Ramos (cell line): ENCODE measurements at regions not wholly inside any gene's neighbourhood (a gene's known extent, or its start where the extent isn't known, plus 50 kb on each side); places are given as distances from the start of the nearest gene placed in this dataset.

ENCODE experiments used
- in situ Hi-C: fragments of 300-500 bp; cut with MboI; formaldehyde crosslinking; loops from one replicate; pipeline ENCODE4 v1.14.3; 2022; ENCODE audit warnings: low sequenced_read_pairs; ENCODE audit not compliant: unreplicated experiment

- in situ Hi-C loops: no loop called here
Measured at GRCh38 chr3:10695595-10696285, 120.3 kb upstream of the SLC6A11 start.

DNA sequence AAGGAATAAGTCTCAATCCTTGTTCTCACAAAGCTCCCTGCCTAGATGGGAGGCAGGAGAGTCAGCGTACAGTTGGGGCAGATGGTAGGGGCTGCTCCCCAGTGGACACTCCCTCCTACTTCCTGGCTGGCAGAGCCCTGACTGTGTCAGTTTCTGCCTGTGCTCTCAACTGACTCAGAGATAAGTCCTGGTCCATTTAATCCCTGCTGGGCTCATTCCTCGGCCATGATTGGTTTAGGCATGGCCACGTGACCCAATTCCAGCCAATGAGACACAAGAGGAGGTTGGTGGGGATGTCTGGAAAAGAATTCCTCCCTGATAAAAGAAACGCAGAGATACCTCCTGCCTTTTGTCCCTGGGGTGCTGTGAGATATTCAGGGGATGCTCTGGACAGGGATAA lies 118.1 kb upstream of the SLC6A11 start:
- in situ Hi-C loops: no loop called here

- in situ Hi-C loops: no loop called here
Measured at GRCh38 chr3:10700821-10701220, 115.2 kb upstream of the SLC6A11 start.

DNA sequence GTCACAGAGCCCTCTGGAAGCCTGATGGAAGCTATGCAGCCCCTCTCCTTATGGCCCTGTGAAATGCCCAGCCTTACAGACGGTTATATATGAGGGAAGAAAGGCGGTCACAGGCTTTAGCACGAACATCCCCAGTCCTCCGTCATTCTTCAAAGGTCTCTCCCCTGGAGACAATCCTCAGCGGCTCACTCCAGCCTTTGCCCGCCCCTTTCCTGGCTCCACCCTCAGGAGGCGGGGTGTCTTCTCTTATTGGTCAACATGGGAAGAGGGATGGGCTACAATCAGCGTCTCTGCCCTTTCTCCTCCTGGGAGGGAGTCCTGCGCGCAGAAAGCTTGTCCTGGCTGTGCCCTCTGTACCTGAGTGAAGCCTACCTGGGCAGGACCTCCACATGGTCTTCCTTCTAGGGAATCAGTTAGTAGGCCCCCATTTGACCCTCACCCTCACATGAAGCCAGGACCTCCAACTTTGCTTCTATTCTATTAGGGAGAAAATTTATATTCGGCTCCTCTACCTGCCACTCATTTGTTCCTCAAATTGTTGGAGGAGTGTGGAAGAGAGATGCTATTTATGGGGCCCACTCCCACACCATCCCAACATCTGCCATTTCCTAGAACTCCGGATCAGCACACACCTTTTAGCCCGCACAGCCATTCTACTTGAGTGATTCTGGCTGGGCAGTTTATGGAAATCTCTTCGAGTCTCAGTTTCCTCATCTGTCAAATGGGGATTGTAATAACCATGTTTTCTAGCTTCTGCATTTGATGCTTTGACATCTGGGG lies 112.9 kb upstream of the SLC6A11 start:
- in situ Hi-C loops: no loop called here

DNA sequence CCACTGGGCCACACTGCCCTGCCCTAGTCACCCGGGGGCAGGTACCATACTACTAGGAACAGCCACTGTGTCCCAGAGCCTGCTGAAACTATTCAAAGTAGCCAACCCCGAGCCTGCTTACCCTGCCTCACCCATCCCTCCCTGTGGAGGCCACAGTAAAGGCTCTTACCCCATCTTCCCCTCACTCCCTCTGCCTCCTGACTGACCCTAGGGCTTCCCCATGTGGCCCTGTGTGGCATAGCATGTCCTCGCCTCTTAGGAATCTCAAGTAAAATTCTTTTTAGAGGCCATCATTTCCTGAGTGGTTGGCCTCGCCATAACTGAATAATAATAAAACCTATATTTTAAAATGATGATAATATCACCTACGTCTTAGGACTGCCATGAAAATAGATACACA lies 112.2 kb upstream of the SLC6A11 start:
- in situ Hi-C loops: no loop called here

GRCh38 chr3:10706156-10706739 lies 109.8 kb upstream of the SLC6A11 start:
- in situ Hi-C loops: no loop called here

DNA sequence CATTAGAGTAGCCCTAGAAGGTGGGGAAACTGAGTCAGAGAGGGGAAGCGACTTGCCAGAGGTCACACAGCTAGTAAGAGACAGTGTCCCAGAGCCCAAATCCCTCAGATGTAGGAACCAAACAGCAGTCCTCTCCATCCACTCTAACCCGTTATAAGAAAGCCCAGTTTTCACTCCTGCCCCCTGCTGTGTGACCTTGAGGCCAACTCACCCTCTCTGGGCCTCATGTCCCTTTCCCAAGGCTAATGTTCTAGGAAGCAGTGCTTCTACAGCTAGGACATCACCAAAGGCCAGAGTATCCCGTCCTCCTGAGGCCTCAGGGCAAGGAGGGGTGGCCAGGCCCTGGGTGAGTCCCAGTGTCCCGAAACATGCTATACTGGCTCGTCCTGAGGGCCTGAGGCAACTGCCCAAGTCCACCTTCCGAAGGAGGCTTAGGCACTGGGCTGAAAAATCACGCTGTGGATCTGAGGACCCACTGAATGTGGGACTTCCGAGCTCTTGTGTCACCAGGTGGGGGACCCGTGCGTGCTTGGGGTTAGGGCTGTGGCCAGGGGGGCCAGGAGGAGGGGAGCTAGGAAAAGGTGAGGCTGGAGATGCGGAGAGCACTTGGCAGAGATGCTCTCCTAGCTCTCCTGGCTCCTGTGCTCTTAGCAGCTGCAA lies 109.2 kb upstream of the SLC6A11 start:
- in situ Hi-C loops: no loop called here

DNA sequence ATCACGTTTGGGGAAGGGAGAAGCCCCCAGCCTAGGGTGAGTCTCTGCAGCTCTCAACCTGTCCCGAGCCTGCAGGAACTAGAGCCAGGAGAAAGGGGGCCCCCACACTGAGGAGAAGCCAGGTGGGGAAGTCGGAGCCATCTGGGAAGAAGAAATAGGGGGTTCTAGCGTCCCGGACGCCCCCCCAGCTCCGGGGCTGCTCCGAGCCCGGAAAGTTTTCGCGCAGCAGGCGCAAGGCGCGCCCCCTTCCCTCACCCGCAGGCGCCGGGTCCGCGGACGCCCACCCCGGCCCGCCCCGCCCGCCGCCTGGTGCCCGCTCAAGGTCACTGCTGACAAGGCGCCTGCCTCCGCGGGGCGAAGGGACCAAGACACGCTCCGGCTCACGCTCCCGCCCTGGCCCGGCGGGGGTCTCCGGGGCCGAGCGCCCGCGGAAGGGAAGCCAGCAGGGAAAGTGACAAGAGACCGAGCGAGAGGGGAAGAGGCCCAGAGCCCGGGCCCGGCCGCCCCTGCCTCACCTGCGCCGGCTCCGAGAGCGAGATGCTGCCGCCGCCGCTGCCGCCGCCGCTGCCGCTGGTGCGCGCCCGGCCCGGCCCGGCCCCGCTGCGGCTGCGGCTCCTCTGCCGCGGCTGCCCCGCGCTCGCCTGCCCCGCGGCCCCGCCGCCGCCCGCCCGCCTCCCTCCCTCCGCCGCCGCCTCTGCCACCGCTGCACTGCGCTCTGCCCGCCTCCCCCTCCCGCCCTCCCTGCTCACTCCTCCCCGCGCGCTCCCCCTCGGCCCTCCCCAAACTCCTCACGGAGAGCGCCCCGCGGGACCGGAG lies 108.4 kb upstream of the SLC6A11 start:
- in situ Hi-C loops: no loop called here

DNA sequence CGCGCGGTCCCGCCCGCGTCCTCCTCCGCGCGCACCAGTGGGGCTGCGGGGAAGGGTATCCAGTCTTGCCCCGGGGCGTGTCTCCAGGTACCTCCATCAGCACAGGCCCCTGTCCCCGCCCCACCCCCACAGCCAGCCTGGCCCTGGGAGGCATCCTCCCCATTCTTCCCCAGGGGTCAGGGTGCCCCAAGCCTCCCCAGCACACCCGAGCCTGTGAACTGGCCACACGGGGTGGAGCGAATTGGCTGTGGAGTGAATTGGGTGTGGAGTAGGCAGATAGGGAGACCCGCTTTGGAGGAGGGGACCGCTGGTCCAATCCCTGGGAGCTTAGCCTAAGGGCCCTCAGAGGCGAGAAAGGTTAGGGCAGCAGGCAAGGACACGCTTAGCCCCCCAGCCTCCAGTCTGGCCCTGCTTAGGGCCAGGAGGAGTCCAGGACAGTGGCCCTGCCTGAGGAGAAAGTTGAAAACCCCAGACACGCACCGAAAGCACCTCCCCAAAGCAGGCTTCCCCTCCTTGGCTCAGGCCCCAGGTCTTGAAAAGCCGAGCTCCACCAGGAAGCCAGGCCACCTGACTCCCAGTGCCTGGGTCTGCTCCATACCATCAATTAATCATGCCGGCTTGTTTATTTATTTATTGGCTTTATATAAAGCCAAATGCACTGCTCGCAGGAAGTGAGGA lies 107.7 kb upstream of the SLC6A11 start:
- in situ Hi-C loops: no loop called here

DNA sequence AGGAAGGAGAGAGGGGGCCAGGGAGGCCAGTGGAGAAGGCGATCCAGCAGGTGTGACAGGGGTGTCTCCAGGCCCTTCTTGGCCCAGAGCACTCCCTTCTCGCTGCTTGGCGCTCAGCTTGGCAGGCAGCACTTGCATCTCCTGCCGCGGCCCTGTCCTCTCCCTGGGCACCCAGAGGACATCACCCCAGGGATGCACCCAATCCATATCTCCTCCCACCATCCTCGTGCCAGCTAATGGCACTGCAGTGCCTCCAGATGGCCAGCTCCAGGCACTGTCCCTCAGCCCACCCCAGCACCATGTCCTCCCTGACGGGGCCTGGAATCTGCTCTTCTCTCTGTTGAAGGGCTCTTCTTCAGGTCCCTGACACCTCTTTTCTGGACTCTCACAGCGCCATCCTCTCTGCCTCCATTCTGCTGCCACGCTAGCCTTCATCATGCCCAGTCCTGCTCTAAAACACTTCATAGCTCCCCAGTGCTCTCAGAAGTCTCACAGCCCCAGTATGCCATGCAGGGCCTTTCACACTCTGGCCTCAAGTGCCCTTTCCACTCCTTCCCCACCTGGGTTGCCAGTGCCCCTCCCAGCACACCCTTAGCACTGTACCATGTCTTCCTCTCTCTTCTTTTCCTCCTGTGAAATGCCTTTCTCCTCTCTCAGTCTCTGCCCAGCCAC lies 106.8 kb upstream of the SLC6A11 start:
- in situ Hi-C loops: no loop called here

GRCh38 chr3:10712121-10712520 lies 103.9 kb upstream of the SLC6A11 start:
- in situ Hi-C loops: no loop called here

DNA sequence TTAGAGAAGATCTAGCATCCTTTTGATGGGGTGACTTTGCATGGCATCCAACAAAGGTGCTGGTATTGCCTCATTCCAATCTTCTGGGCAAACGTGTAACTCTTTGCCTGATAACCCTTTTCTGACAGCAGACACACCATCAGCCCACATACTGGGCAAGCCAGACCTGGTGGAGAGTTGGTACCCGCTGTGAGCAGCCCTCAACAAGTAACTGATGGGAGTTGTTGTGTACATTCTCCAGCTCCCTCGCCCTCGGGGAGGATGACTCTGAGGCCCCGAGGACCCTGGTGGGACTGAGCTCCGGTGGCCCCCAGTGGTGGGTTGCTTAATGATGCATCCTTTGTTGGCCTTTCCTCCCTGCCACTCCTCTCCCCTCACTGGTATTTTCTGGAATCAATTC lies 102.4 kb upstream of the SLC6A11 start:
- in situ Hi-C loops: no loop called here

DNA sequence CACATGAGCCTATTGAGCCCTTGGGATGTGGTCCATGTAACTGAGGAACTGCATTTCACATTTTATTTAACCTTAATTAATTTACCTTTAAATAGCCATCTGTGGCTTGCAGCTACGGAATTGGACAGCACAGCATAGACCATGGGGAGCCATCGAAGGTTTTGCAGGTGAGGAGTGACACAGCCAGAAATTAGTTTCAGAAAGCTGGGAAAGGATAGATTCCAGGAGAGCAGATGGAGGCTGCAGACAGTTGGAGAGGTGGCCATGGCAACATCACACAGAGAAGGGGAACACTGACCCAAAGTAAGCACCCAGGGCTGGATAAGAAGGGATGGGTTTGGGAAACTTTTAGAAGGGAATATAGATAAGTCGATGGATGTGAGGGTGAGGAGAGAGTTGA lies 100.1 kb upstream of the SLC6A11 start:
- in situ Hi-C loops: no loop called here

- in situ Hi-C loops: no loop called here
Measured at GRCh38 chr3:10716964-10717363, 99.1 kb upstream of the SLC6A11 start.

DNA sequence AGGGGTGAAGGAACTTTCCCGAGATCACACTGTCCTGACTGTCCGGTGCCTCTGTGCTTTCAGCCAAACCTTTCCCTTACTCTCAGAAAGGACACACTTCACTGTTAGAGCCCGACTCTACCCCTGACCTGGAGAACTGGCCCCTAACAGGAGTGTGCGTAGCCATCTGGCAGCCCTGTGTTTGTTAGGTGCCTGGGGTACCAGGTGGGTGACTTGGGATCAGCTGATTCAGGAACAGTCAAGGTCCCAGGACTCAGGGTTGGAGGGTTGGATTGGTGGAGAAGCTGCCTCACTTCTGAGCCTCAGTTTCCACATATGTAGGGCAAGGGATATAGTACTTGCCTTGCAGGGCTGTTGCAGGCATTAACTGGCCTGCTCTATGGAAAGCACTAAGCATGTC lies 98.3 kb upstream of the SLC6A11 start:
- in situ Hi-C loops: no loop called here

DNA sequence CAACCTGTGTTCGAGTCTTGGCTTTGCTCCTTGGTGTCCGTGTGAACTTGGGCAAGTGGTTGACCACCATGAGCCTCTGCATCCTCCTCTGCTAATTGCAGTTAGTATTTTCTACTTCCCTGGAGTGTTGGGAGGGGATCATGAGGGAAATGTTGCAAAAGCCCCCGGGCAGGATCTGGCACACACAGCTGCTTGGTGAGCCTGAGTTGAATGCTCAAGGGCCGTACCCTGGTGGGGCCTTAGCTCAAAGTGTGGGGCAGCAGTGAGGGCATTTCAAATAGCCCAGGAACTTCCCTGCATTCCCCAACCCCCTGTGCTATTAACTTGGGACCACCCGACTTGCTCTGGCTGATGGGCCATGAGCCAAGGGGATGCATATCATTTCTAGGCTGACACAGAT lies 94.9 kb upstream of the SLC6A11 start:
- in situ Hi-C loops: no loop called here

DNA sequence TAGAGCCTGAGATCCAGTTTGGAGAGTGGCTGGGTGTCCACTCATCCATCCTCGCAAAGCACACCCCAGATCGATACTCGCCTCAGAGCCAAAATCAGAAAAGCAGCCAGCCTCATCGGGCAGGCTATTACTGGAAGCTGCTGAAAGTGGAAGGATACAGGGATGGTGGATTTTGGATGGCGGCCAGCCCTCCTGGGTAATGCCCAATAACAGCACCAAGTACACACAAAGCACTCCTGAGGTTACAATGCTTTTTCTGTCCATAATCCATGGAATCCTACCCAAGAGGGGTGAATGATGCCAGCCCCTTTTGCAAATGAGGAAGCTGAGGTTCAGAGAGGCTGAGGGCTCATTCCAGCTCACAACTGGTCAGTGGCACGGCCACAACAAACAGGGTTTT lies 93.1 kb upstream of the SLC6A11 start:
- in situ Hi-C loops: no loop called here

- in situ Hi-C loops: no loop called here
Measured at GRCh38 chr3:10723991-10724390, 92.0 kb upstream of the SLC6A11 start.

GRCh38 chr3:10725067-10725466 lies 91.0 kb upstream of the SLC6A11 start:
- in situ Hi-C loops: no loop called here
